B cell (primary cell): ENCODE measurements at regions not wholly inside any gene's neighbourhood (a gene's known extent, or its start where the extent isn't known, plus 50 kb on each side); places are given as distances from the start of the nearest gene placed in this dataset.

Experiments used
- ATAC-seq: fragments of 200-7000 bp; cut with Tn5 transposase; one replicate; pipeline ENCODE4 v1.10.0; 2021; ENCODE audit warnings: low read depth, mild to moderate bottlenecking, moderate number of reproducible peaks, moderate library complexity
- CTCF ChIA-PET: fragments of 350-600 bp; sonication (Branson Sonifier 250); formaldehyde crosslinking; loops from one replicate; lab custom pipeline; 2021; ENCODE audit warnings: antibody characterized with exemption, inconsistent platforms; lab: Charles Lee
- POLR2A ChIA-PET: fragments of 350-600 bp; sonication (Branson Sonifier 250); formaldehyde crosslinking; loops from one replicate; lab custom pipeline; 2021; ENCODE audit warnings: antibody characterized with exemption; lab: Charles Lee
- DNase-seq: peaks from one replicate; pipeline ENCODE4 v3.0.0; 2013
- H2AFZ ChIP-seq: 2 replicates; pipeline ENCODE4 v1.6.1; 2012; ENCODE audit warnings: mild to moderate bottlenecking, low read depth, low read length; ENCODE audit not compliant: insufficient read depth, poor library complexity, severe bottlenecking
- H3K27ac ChIP-seq, 2 donors: 1 replicate in 1 of 2; 2 replicates in 1 of 2; pipeline ENCODE4 v1.5.1; 2012 to 2013; ENCODE audit warnings: low read length in 2 of 2, mild to moderate bottlenecking in 2 of 2, moderate library complexity in 1 of 2
- H3K27me3 ChIP-seq, 4 experiments: fragments of 200-600 bp in 1 of 4; sonication (generic) in 1 of 4; replicated peaks in 1 of 4; 1 replicate in 2 of 4; 2 replicates in 2 of 4; pipeline versions ENCODE4 v1.6.1 to v1.7.0; 2013 to 2016; ENCODE audit warnings: low read length in 3 of 4, mild to moderate bottlenecking in 2 of 4, mixed read lengths in 1 of 4, moderate library complexity in 1 of 4; ENCODE audit not compliant: insufficient read depth in 4 of 4, control insufficient read depth in 3 of 4; ENCODE audit errors: control extremely low read depth in 1 of 4
- H3K36me3 ChIP-seq, 2 experiments: replicated peaks in 1 of 2; 1 replicate in 1 of 2; 2 replicates in 1 of 2; pipeline versions ENCODE4 v1.6.1 to v1.7.1; 2013; ENCODE audit warnings: low read length in 1 of 2; ENCODE audit not compliant: insufficient read depth in 2 of 2, control insufficient read depth in 1 of 2; ENCODE audit errors: control extremely low read depth in 1 of 2, extremely low read depth in 1 of 2
- H3K4me1 ChIP-seq, 2 donors: fragments of 200-600 bp in 1 of 2; sonication (generic) in 1 of 2; 1 replicate in 1 of 2; 2 replicates in 1 of 2; pipeline versions ENCODE4 v1.5.1 to v1.6.1; 2013 to 2017; ENCODE audit warnings: low read length in 2 of 2; ENCODE audit not compliant: control insufficient read depth in 2 of 2, insufficient read depth in 2 of 2
- H3K4me2 ChIP-seq: replicated peaks from 2 replicates; pipeline ENCODE3; 2012; ENCODE audit warnings: mild to moderate bottlenecking, low read depth, low read length; ENCODE audit not compliant: poor library complexity, severe bottlenecking
- H3K4me3 ChIP-seq, 5 experiments: fragments of 200-600 bp in 1 of 5; sonication (generic) in 1 of 5; 1 replicate in 3 of 5; 2 replicates in 2 of 5; pipeline versions ENCODE4 v1.5.1 to v1.7.0; 2011 to 2016; ENCODE audit warnings: low read length in 4 of 5, mild to moderate bottlenecking in 4 of 5, low read depth in 2 of 5, control low read depth in 1 of 5, moderate library complexity in 1 of 5; ENCODE audit not compliant: insufficient read depth in 1 of 5; ENCODE audit errors: control extremely low read depth in 1 of 5, extremely low read depth in 1 of 5
- H3K79me2 ChIP-seq: fragments of 200-600 bp; sonication (generic); one replicate; pipeline ENCODE4 v1.6.0; 2016; ENCODE audit warnings: low read length; ENCODE audit not compliant: control insufficient read depth, insufficient read depth
- H3K9ac ChIP-seq: fragments of 200-600 bp; sonication (generic); 2 replicates; pipeline ENCODE4 v1.6.1; 2017; ENCODE audit warnings: mild to moderate bottlenecking, low read length, moderate library complexity
- H3K9me3 ChIP-seq, 3 donors: one replicate each; pipeline versions ENCODE4 v1.6.1 to v1.7.1; 2013; ENCODE audit warnings: low read length in 2 of 3; ENCODE audit not compliant: control insufficient read depth in 2 of 3, insufficient read depth in 1 of 3; ENCODE audit errors: control extremely low read depth in 1 of 3
- H4K20me1 ChIP-seq: 2 replicates; pipeline ENCODE4 v1.6.0; 2012; ENCODE audit warnings: mild to moderate bottlenecking, low read length; ENCODE audit not compliant: insufficient read depth, control insufficient read depth, poor library complexity, severe bottlenecking
- H3K27ac Mint-ChIP-seq: one replicate; pipeline ENCODE4 v1.8.0; 2021; ENCODE audit warnings: mixed read lengths
- H3K27me3 Mint-ChIP-seq: one replicate; pipeline ENCODE4 v1.8.0; 2021; ENCODE audit warnings: mixed read lengths
- H3K4me1 Mint-ChIP-seq: one replicate; pipeline ENCODE4 v1.8.0; 2021; ENCODE audit warnings: mixed read lengths
- H3K4me3 Mint-ChIP-seq: one replicate; pipeline ENCODE4 v1.8.0; 2021; ENCODE audit warnings: mixed read lengths
- H3K9me3 Mint-ChIP-seq: one replicate; pipeline ENCODE4 v1.8.0; 2022; ENCODE audit warnings: mixed read lengths; ENCODE audit not compliant: insufficient read depth
- CTCF ChIP-seq: fragments of 200-600 bp; IDR thresholded peaks from one replicate; pipeline ENCODE4 v1.8.0; 2022; ENCODE audit warnings: antibody characterized with exemption, mild to moderate bottlenecking
- EZH2 ChIP-seq: IDR thresholded peaks from 2 replicates; pipeline ENCODE4 v1.6.1; 2012; ENCODE audit warnings: borderline replicate concordance, low read depth, mild to moderate bottlenecking, moderate library complexity, low read length; ENCODE audit not compliant: insufficient read depth, poor library complexity, severe bottlenecking
- WGBS: methylation state at CpG from one replicate; pipeline ENCODE4 v1.1.5; 2013; ENCODE audit warnings: missing lambda C conversion rate; ENCODE audit not compliant: insufficient coverage; 5-methylcytosine and 5-hydroxymethylcytosine counted together
- intact Hi-C: fragments of 100-400 bp; cut with micrococcal nuclease; formaldehyde crosslinking; loops from one replicate; pipeline ENCODE4 v1.10.0; 2022

GRCh38 chr3:87788516-87788915, 270.3 kb downstream of the CGGBP1 start:
- no peak overlapping the region for H3K27ac ChIP-seq
- H3K9ac ChIP-seq: no peak overlapping the region
- TF ChIP-seq CTCF (no peak), EZH2 (no peak)
- intact Hi-C loops: no loop called here
- H3K4me3 ChIP-seq: no peak overlapping the region
- Mint-ChIP-seq H3K9me3 (no peaks in the 10 kb centered on the region), H3K4me3 (no peak overlapping the region), H3K27ac (no peak overlapping the region), H3K27me3 (peaks cover 21% of the 10 kb centered on the region), H3K4me1 (peaks cover 13% of the 10 kb centered on the region)
- WGBS: 100% methylated on average over 1 of the region's 4 CpGs
- ATAC-seq: no peak
- no peak overlapping the region for H2AFZ ChIP-seq
- H3K79me2 ChIP-seq: no peaks in the 10 kb centered on the region
- peaks cover 0 to 23% (median 17%) of the 10 kb centered on the region in 4 experiments for H3K27me3 ChIP-seq
- CTCF ChIA-PET: interaction anchor here (1.1 kb wide), 1 partner anchor 17 kb away, joined by 6 read pairs; no protein-coding TSS in a partner anchor
- no peaks in the 10 kb centered on the region for H4K20me1 ChIP-seq
- POLR2A ChIA-PET: no interaction called here
- H3K36me3 ChIP-seq: no peaks in the 10 kb centered on the region
- no peak for DNase-seq
- H3K9me3 ChIP-seq: peaks cover 0 to 4% (median 0%) of the 10 kb centered on the region in 3 donors
- H3K4me1 ChIP-seq: peaks cover 15 to 18% of the 10 kb centered on the region in 2 donors
- no peak overlapping the region for H3K4me2 ChIP-seq

GRCh38 chr3:87780811-87781210, 278.0 kb downstream of the CGGBP1 start:
- Mint-ChIP-seq H3K9me3 (peaks cover 4% of the 10 kb centered on the region), H3K27me3 (peaks cover 8% of the 10 kb centered on the region), H3K4me3 (no peak overlapping the region), H3K27ac (no peak overlapping the region), H3K4me1 (no peaks in the 10 kb centered on the region)
- intact Hi-C loops: no loop called here
- no peak for ATAC-seq
- Histone ChIP-seq H3K36me3 (no peaks in the 10 kb centered on the region), H2AFZ (no peak overlapping the region), H4K20me1 (no peaks in the 10 kb centered on the region), H3K79me2 (no peaks in the 10 kb centered on the region), H3K9ac (no peak overlapping the region), H3K4me1 (no peaks in the 10 kb centered on the region), H3K9me3 (peaks cover 0 to 2% (median 2%) of the 10 kb centered on the region in 3 donors), H3K4me2 (no peak overlapping the region), H3K27ac (no peak overlapping the region), H3K27me3 (no peaks in the 10 kb centered on the region), H3K4me3 (no peak overlapping the region)
- CTCF ChIA-PET: interaction anchor here (1.0 kb wide), 1 partner anchor 9 kb away, joined by 3 read pairs; no protein-coding TSS in a partner anchor
- no peak for DNase-seq
- TF ChIP-seq CTCF: no peak
- no peak for TF ChIP-seq EZH2
- WGBS: no CpG with 5 or more reads among the region's 2 CpGs
- POLR2A ChIA-PET: no interaction called here
